K562 (cell line): ENCODE measurements at regions not wholly inside any gene's neighbourhood (a gene's known extent, or its start where the extent isn't known, plus 50 kb on each side); places are given as distances from the start of the nearest gene placed in this dataset.

Source experiments
- ATAC-seq: fragments of 200-7000 bp; cut with Tn5 transposase; 3 replicates; pipeline ENCODE4 v1.9.1; 2020; ENCODE audit warnings: moderate library complexity
- BruUV-seq: library from RNA; stranded (reverse); fragments of 400-500 nt; replicated peaks from 2 replicates; lab custom pipeline; 2021; lab: Mats Ljungman, UMichigan
- CTCF ChIA-PET: fragments of 300-600 bp; formaldehyde crosslinking; extraction: SDS; loops from one replicate; lab custom pipeline; 2021; ENCODE audit warnings: low intra/inter-chr PET ratio; lab: Yijun Ruan, JAX
- POLR2A ChIA-PET: fragments of 300-600, 350-650 bp; sonication (Branson Sonifier 250); formaldehyde crosslinking; extraction: SDS; loops from one replicate; lab custom pipeline; 2021; ENCODE audit warnings: antibody characterized with exemption, inconsistent platforms; lab: Yijun Ruan, JAX
- DNase-seq, 4 experiments: peaks; one replicate each; pipeline versions ENCODE4 v3.0.0 to v3.0.0-alpha.2; 2011 to 2018; ENCODE audit warnings: low spot score in 3 of 4, mixed read lengths in 3 of 4; ENCODE audit errors: extremely low read depth in 1 of 4
- FAIRE-seq: peaks from 2 replicates; lab custom pipeline; 2011; peaks lifted over from hg19 to GRCh38; lab: Jason Lieb, UNC
- H2AFZ ChIP-seq: 2 replicates; pipeline ENCODE4 v1.6.0; 2011; ENCODE audit warnings: low read depth, low read length, control low read depth, inconsistent platforms
- H3K27ac ChIP-seq: fragments of 200-600 bp; 3 replicates; pipeline ENCODE4 v1.8.0; 2011; ENCODE audit warnings: low read depth, mild to moderate bottlenecking, control low read depth, inconsistent platforms, low read length, moderate library complexity, mixed read lengths; ENCODE audit errors: extremely low read depth
- H3K27me3 ChIP-seq, 2 experiments: fragments of 300-600 bp in 1 of 2; 2 replicates in 1 of 2; 3 replicates in 1 of 2; pipeline versions ENCODE4 v1.6.0 to v1.8.0; 2011; ENCODE audit warnings: inconsistent platforms in 2 of 2, low read length in 2 of 2, mild to moderate bottlenecking in 1 of 2, mixed read lengths in 1 of 2, moderate library complexity in 1 of 2; ENCODE audit not compliant: control insufficient read depth in 2 of 2, insufficient read depth in 2 of 2
- H3K36me3 ChIP-seq: fragments of 300-600 bp; 3 replicates; pipeline ENCODE4 v1.8.0; 2011; ENCODE audit warnings: mild to moderate bottlenecking, low read length, inconsistent platforms; ENCODE audit not compliant: control insufficient read depth, insufficient read depth
- H3K4me1 ChIP-seq, 2 experiments: fragments of 200-600 bp in 1 of 2; replicated peaks in 1 of 2; 2 replicates in 1 of 2; 3 replicates in 1 of 2; pipeline versions ENCODE4 v1.5.1 to v1.8.0; 2011; ENCODE audit warnings: inconsistent platforms in 2 of 2, low read length in 2 of 2, mild to moderate bottlenecking in 1 of 2, mixed read lengths in 1 of 2, moderate library complexity in 1 of 2; ENCODE audit not compliant: control insufficient read depth in 2 of 2, insufficient read depth in 2 of 2
- H3K4me2 ChIP-seq: 2 replicates; pipeline ENCODE4 v1.6.1; 2011; ENCODE audit warnings: low read length, control low read depth, inconsistent platforms, mixed read lengths; ENCODE audit not compliant: insufficient read depth
- H3K4me3 ChIP-seq: fragments of 200-600 bp; sonication (generic), shearing (Covaris generic); 2 replicates; pipeline ENCODE4 v1.5.1; 2016; ENCODE audit warnings: control low read depth, inconsistent platforms
- H3K79me2 ChIP-seq: fragments of 200-600 bp; 3 replicates; pipeline ENCODE4 v1.8.0; 2011; ENCODE audit warnings: low read length, inconsistent platforms; ENCODE audit not compliant: control insufficient read depth, insufficient read depth
- H3K9ac ChIP-seq, 2 experiments: 2 replicates each; pipeline versions ENCODE4 v1.6.0 to v1.6.1; 2011; ENCODE audit warnings: low read depth in 2 of 2, low read length in 2 of 2, control low read depth in 1 of 2, inconsistent platforms in 1 of 2, mild to moderate bottlenecking in 1 of 2, mixed read lengths in 1 of 2; ENCODE audit not compliant: insufficient read depth in 1 of 2
- H3K9me1 ChIP-seq: one replicate; pipeline ENCODE4 v1.6.0; 2011; ENCODE audit warnings: inconsistent platforms, mild to moderate bottlenecking, low read length, moderate library complexity; ENCODE audit not compliant: control insufficient read depth, insufficient read depth
- H3K9me3 ChIP-seq: replicated peaks from 2 replicates; pipeline ENCODE4 v1.5.1; 2011; ENCODE audit warnings: low read depth, low read length, inconsistent platforms; ENCODE audit not compliant: control insufficient read depth, insufficient read depth
- H4K20me1 ChIP-seq: replicated peaks from 2 replicates; pipeline ENCODE4 v1.6.1; 2011; ENCODE audit warnings: low read length, inconsistent platforms, mixed read lengths; ENCODE audit not compliant: control insufficient read depth, insufficient read depth
- BCL6 ChIP-seq: fragments of 250-450 bp; sonication (Bioruptor Pico); IDR thresholded peaks from 2 replicates; pipeline ENCODE4 v1.4.0; 2020
- ELK3 ChIP-seq: fragments of 450-650 bp; formaldehyde crosslinking; IDR thresholded peaks from 2 replicates; pipeline ENCODE4 v1.4.0; 2020; ENCODE audit warnings: mild to moderate bottlenecking
- HNRNPH1 ChIP-seq: fragments of 200-400 bp; formaldehyde crosslinking; optimal IDR thresholded peaks from 2 replicates; pipeline ENCODE3; 2017; ENCODE audit warnings: low read depth, mild to moderate bottlenecking, low read length, moderate library complexity
- MCM5 ChIP-seq: fragments of 450-650 bp; IDR thresholded peaks from 2 replicates; pipeline ENCODE4 v1.6.1; 2016; ENCODE audit warnings: low read depth
- NR2C2 ChIP-seq, 2 experiments: fragments of 200-800 bp in 1 of 2; sonication (Bioruptor generic) in 1 of 2; sonication (generic) in 1 of 2; formaldehyde crosslinking in 1 of 2; IDR thresholded peaks; 2 replicates each; pipeline versions ENCODE4 v1.6.1 to v1.8.0; 2016 to 2022; ENCODE audit warnings: mild to moderate bottlenecking in 1 of 2, missing compliant biosample characterization in 1 of 2, missing genetic modification characterization in 1 of 2, missing genetic modification reagents in 1 of 2
- PHB ChIP-seq: fragments of 250-450 bp; sonication (Bioruptor Pico); IDR thresholded peaks from 2 replicates; pipeline ENCODE4 v1.5.0; 2021
- PHB2 ChIP-seq: fragments of 450-650 bp; IDR thresholded peaks from 2 replicates; pipeline ENCODE4 v1.6.1; 2017; ENCODE audit warnings: low read depth
- RAD51 ChIP-seq: fragments of 450-650 bp; IDR thresholded peaks from 2 replicates; pipeline ENCODE4 v1.7.1; 2016; ENCODE audit warnings: low read depth, mild to moderate bottlenecking, borderline replicate concordance
- RFX5 ChIP-seq: IDR thresholded peaks from 2 replicates; pipeline ENCODE4 v1.6.1; 2011; ENCODE audit warnings: low read depth, mild to moderate bottlenecking, improper control_type of control experiment, low read length
- SAFB ChIP-seq: fragments of 200-400 bp; formaldehyde crosslinking; IDR thresholded peaks from 2 replicates; pipeline ENCODE4 v1.6.1; 2017; ENCODE audit warnings: low read depth, low read length, borderline replicate concordance
- SAP30 ChIP-seq: fragments of 200-600 bp; sonication (generic); IDR thresholded peaks from 2 replicates; pipeline ENCODE4 v1.6.1; 2012; ENCODE audit warnings: borderline replicate concordance, low read depth, mild to moderate bottlenecking, moderate library complexity, low read length, control low read depth, inconsistent platforms; ENCODE audit not compliant: insufficient read depth, poor library complexity, severe bottlenecking
- TSC22D4 ChIP-seq: fragments of 450-650 bp; IDR thresholded peaks from 2 replicates; pipeline ENCODE4 v1.6.1; 2016; ENCODE audit warnings: missing genetic modification characterization, missing biosample characterization, control low read depth
- ZFP30 ChIP-seq: fragments of 250-450 bp; sonication (Bioruptor Pico); IDR thresholded peaks from 2 replicates; pipeline ENCODE4 v1.8.0; 2022; ENCODE audit warnings: moderate library complexity, mild to moderate bottlenecking, inconsistent platforms, borderline replicate concordance
- ZNF134 ChIP-seq: fragments of 250-450 bp; sonication (Bioruptor Pico); conservative IDR thresholded peaks from 2 replicates; pipeline ENCODE4 v1.4.0; 2020
- ZNF232 ChIP-seq: sonication (generic); formaldehyde crosslinking; IDR thresholded peaks from 2 replicates; pipeline ENCODE4 v1.8.0; 2022; ENCODE audit warnings: mild to moderate bottlenecking, missing genetic modification reagents
- ZNF274 ChIP-seq: IDR thresholded peaks from 2 replicates; pipeline ENCODE4 v1.6.1; 2011; ENCODE audit warnings: low read depth, mild to moderate bottlenecking, low read length, moderate library complexity, borderline replicate concordance
- ZNF639 ChIP-seq, 2 experiments: fragments of 200-800 bp in 1 of 2; sonication (Bioruptor generic) in 1 of 2; sonication (generic) in 1 of 2; formaldehyde crosslinking in 1 of 2; IDR thresholded peaks in 1 of 2; conservative IDR thresholded peaks in 1 of 2; 2 replicates each; pipeline versions ENCODE4 v1.5.0 to v1.6.1; 2016 to 2020; ENCODE audit warnings: missing compliant biosample characterization in 1 of 2, missing genetic modification characterization in 1 of 2, missing genetic modification reagents in 1 of 2
- ZNF655 ChIP-seq: fragments of 250-450 bp; sonication (Bioruptor Pico); IDR thresholded peaks from 2 replicates; pipeline ENCODE4 v1.5.0; 2021
- ZNF785 ChIP-seq: fragments of 250-450 bp; sonication (Bioruptor Pico); IDR thresholded peaks from 2 replicates; pipeline ENCODE4 v1.4.0; 2020; ENCODE audit warnings: mild to moderate bottlenecking
- WGBS: fragments of 100-300 bp; shearing (Covaris generic); methylation state at CpG from one replicate; pipeline ENCODE4 v1.1.6; 2016; ENCODE audit warnings: low coverage, mixed read lengths; ENCODE audit not compliant: insufficient coverage; ENCODE audit errors: missing lambda C conversion rate; 5-methylcytosine and 5-hydroxymethylcytosine counted together
- in situ Hi-C: fragments of 300-500 bp; cut with MboI; formaldehyde crosslinking; loops from 4 replicates; pipeline ENCODE4 v1.15.0; 2018; ENCODE audit warnings: inconsistent platforms, mixed read lengths
- intact Hi-C: fragments of 100-400 bp; cut with micrococcal nuclease; formaldehyde crosslinking; loops from 2 replicates; pipeline ENCODE4 v1.14.2; 2022

- no peak for TF ChIP-seq ZNF639 (CRISPR knock-in tag; conservative IDR thresholded peaks at IDR 0.05 in 1 of 2, IDR thresholded peaks at IDR 0.05 in 1 of 2)
- TF ChIP-seq PHB2 = no peak
- no peak for TF ChIP-seq MCM5
- no peak for TF ChIP-seq TSC22D4
- TF ChIP-seq BCL6 (CRISPR knock-in tag) = no peak
- TF ChIP-seq PHB (CRISPR knock-in tag) = no peak
- no peak for TF ChIP-seq NR2C2 (CRISPR knock-in tag; IDR thresholded peaks at IDR 0.05)
- no peak for TF ChIP-seq NR2C2 (tag; IDR thresholded peaks at IDR 0.05)
- TF ChIP-seq, all 486 proteins: peak for 0
Measured at GRCh38 chr7:113731571-113731970, 187.2 kb downstream of the PPP1R3A start (continued).

GRCh38 chr7:113730309-113730955 lies 188.4 kb downstream of the PPP1R3A start:
- in situ Hi-C loops = no loop called here
- DNase-seq (no peak), FAIRE-seq (no peak), ATAC-seq (no peak)
- Histone ChIP-seq H2AFZ (no peak overlapping the region), H3K9me1 (no peaks in the 10 kb centered on the region), H3K79me2 (no peaks in the 10 kb centered on the region), H3K4me1 (no peaks in the 10 kb centered on the region), H3K4me3 (no peak overlapping the region), H4K20me1 (no peaks in the 10 kb centered on the region), H3K9ac (no peak overlapping the region), H3K27ac (no peak overlapping the region), H3K9me3 (no peaks in the 10 kb centered on the region), H3K4me2 (no peak overlapping the region), H3K36me3 (no peaks in the 10 kb centered on the region), H3K27me3 (no peaks in the 10 kb centered on the region)
- POLR2A ChIA-PET = no interaction called here
- WGBS = 3% methylated on average over 1 of the region's 1 CpG
- BruUV-seq = no TSS peak
- CTCF ChIA-PET = no interaction called here
- intact Hi-C loops = no loop called here
- no peak for TF ChIP-seq ELK3 (CRISPR knock-in tag)
- TF ChIP-seq RAD51 = no peak
- TF ChIP-seq SAP30 = no peak
- no peak for TF ChIP-seq ZNF134
- no peak for TF ChIP-seq ZNF785
- TF ChIP-seq ZNF655 (CRISPR knock-in tag) = no peak
- TF ChIP-seq HNRNPH1 = no peak
- TF ChIP-seq SAFB = no peak
- no peak for TF ChIP-seq ZFP30 (CRISPR knock-in tag)
- TF ChIP-seq ZNF274 = no peak
- TF ChIP-seq ZNF232 (CRISPR knock-in tag) = no peak
- TF ChIP-seq RFX5 = no peak
